Epithelial cell of esophagus (primary cell): ENCODE measurements at regions not wholly inside any gene's neighbourhood (a gene's known extent, or its start where the extent isn't known, plus 50 kb on each side); places are given as distances from the start of the nearest gene placed in this dataset.
"Not testable (repeated sequence)": the region's sequence is repeated elsewhere in the genome, so short reads cannot be mapped to it uniquely, and the experiment has no call there.

Experiments
- DNase-seq: peaks from one replicate; pipeline ENCODE4 v3.0.0; 2010; ENCODE audit warnings: low read depth
- H3K4me3 ChIP-seq: 2 replicates; pipeline ENCODE4 v1.5.1; 2011; ENCODE audit warnings: mild to moderate bottlenecking, low read length, control low read depth
- TF ChIP-seq, protein P1 (sequence below): IDR thresholded peaks from 2 replicates; pipeline ENCODE4 v1.5.1; 2011; ENCODE audit warnings: low read depth, mild to moderate bottlenecking, low read length, control low read depth, inconsistent platforms; ENCODE audit not compliant: insufficient read depth; ENCODE audit errors: missing control alignments

DNA sequence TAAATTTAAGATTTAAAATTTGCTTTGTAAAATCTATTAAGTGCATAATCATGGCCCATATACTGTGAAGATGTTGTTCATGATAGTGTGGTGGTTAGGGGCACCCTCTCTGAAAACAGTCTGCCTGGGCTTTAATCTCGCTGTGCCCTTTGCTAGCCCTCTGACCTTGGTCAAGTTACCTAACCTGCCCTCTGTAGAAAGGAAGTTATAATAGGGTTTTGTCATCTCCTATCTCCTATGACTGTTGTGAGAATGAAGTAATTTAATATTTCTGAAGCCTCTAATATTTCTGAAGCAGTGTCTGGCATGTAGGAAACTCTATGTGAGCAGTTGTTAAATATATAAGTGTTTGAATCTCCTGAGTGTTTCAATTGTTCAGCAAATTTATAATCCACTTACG lies 116.6 kb upstream of the IVNS1ABP start:
- no peak overlapping the region for H3K4me3 ChIP-seq
- TF ChIP-seq, protein P1, sequence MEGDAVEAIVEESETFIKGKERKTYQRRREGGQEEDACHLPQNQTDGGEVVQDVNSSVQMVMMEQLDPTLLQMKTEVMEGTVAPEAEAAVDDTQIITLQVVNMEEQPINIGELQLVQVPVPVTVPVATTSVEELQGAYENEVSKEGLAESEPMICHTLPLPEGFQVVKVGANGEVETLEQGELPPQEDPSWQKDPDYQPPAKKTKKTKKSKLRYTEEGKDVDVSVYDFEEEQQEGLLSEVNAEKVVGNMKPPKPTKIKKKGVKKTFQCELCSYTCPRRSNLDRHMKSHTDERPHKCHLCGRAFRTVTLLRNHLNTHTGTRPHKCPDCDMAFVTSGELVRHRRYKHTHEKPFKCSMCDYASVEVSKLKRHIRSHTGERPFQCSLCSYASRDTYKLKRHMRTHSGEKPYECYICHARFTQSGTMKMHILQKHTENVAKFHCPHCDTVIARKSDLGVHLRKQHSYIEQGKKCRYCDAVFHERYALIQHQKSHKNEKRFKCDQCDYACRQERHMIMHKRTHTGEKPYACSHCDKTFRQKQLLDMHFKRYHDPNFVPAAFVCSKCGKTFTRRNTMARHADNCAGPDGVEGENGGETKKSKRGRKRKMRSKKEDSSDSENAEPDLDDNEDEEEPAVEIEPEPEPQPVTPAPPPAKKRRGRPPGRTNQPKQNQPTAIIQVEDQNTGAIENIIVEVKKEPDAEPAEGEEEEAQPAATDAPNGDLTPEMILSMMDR = no peak
- no peak for DNase-seq

DNA sequence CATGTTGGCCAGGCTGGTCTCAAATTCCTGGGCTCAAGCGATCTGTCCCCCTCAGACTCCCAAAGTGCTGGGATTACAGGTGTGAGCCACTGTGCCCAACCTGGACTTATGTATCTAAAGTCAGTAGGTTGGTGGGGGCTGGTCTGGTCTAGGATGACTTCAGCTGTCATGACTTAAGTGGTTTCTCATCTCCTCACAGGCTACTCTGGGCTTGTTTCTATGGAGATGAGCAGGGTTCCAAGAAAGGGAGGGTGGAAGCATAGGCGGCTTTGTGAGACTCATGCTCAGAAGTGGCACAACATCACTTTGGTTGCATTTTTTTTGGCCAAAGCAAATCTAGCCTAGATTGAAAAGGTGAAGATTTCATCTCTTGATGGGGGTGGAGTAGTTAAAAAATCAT lies 115.9 kb upstream of the IVNS1ABP start:
- TF ChIP-seq, protein P1 = no peak
- no peak for DNase-seq
- H3K4me3 ChIP-seq = no peak overlapping the region

DNA sequence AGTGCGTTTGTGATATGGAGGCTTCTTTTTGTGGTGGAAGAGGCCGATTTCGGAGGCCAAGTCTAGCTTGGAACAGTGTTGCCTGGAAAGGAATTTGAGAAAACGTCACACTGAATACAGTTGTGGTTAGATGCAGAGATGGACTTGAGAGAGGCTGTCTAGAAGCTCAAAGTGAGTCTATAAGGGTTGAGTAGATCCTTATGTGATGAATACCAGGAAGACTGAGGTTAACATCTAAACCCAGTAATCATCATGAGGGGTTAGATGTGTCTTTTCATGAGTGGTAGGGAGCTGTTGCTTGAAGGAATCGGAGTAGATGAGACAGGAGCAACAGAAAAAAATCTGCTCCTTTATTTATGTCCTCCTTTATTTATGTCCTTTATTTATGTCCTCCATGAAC lies 114.6 kb upstream of the IVNS1ABP start:
- no peak overlapping the region for H3K4me3 ChIP-seq
- DNase-seq = no peak
- TF ChIP-seq, protein P1 = no peak

DNA sequence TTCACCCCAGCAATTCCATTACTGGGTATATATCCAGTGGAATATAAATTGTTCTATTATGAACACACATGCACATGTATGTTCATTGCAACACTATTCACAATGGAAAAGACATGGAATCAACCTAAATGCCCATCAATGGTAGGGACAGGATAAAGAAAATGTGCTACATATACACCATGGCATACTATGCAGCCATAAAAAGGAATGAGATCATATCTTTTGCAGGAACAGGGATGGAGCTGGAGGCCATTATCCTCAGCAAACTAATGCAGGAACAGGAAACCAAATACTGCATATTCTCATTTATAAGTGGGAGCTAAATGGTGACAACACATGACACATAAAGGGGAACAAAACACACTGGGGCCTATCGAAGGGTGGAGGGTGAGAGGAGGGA lies 112.6 kb upstream of the IVNS1ABP start:
- H3K4me3 ChIP-seq, DNase-seq: not testable (repeated sequence)

DNA sequence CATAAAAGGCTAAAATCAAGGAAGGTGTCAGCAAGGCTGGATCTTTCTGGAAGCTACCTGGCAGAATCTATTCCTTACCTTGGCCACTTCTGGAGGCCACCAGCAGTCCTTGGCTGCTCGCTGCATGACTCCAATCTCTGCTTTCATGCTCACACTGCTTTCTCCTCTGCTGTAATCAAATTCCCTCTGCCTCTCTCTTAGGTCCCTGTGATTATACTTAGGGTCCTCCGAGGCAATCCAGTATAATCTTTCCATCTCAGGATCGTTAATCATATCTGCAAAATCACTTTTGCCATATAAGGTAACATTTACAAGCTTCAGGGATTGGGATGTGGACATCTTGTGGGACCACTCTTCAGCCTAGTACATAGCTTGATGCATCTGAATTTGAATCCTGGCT lies 110.7 kb upstream of the IVNS1ABP start:
- TF ChIP-seq, protein P1 = no peak

DNA sequence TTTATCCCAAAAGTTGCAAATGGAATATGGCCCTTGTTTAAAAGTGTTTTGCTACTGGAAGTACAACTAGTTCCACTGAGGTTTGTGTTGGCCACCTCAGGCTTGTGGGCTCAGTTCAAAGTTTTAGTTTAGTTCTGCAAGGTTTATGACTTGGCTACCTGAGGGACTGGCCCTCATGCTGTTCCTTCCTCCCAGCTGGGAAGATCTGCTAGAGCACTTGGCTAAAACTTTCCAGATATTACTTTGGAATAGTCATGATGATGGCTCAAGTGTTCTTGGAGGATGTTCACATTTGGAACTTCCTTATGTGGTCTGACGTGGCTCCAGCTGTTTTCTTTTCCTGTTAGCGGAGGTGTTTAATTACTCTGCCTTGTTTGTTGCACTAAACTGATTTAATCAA lies 110.2 kb upstream of the IVNS1ABP start:
- H3K4me3 ChIP-seq = no peak overlapping the region
- no peak for DNase-seq
- TF ChIP-seq, protein P1 = no peak

More for the DNA sequence above, 110.7 kb upstream of the IVNS1ABP start:
- no peak for DNase-seq
- H3K4me3 ChIP-seq = no peak overlapping the region

DNA sequence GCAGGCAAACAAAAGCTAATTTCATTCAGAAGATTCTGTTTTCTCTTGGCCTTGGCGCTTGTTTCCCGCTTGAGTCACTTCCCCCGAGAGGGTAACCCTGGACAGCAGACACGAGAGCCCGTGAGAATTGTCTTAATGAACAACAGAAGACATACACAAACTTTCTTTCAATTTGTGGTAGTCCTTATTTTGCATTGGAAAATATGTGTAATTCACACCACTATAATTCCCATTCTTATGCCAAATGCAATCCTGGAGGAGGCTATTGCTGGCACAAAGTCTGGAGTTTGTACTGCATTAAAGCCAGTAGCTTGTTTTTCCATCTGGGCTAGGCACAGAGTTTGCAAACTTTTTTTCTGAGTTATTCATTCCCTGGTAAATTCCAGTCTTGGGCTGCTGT lies 109.8 kb upstream of the IVNS1ABP start:
- TF ChIP-seq, protein P1 = no peak
- DNase-seq = no peak
- H3K4me3 ChIP-seq = no peak overlapping the region

DNA sequence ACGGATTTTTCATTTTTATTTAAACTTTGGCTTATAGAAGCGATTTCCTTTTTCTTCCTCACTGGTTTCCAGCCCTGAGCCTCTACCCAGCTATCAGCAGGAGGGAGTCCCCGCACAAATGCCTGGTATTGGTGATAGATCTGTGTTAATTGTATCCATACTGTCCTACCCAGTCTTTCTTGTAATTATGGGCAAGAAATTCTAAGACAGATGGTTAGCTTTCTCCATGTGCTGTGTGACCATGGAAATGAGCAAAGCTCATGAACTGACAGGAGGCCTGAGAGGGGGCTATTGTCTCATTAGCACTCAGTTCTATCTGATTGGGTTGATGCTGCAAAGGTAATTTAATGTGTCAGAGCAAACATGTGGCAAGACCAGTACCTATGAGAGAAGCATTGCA lies 108.1 kb upstream of the IVNS1ABP start:
- TF ChIP-seq, protein P1 = no peak
- DNase-seq = no peak
- no peak overlapping the region for H3K4me3 ChIP-seq
